WTC11 (cell line): ENCODE measurements at regions not wholly inside any gene's neighbourhood (a gene's known extent, or its start where the extent isn't known, plus 50 kb on each side); places are given as distances from the start of the nearest gene placed in this dataset.

Source experiments
- ATF1 ChIP-seq: sonication (generic); formaldehyde crosslinking; IDR thresholded peaks from 2 replicates; pipeline ENCODE4 v1.8.1; 2023; ENCODE audit warnings: mild to moderate bottlenecking, moderate library complexity, missing genetic modification reagents
- ATF6 ChIP-seq: sonication (generic); formaldehyde crosslinking; IDR thresholded peaks from 2 replicates; pipeline ENCODE4 v1.8.1; 2023; ENCODE audit warnings: mild to moderate bottlenecking, missing genetic modification reagents
- CTCF ChIP-seq: fragments of 200-600 bp; IDR thresholded peaks from 2 replicates; pipeline ENCODE4 v1.8.0; 2022; ENCODE audit warnings: antibody characterized with exemption
- E2F1 ChIP-seq: sonication (generic); formaldehyde crosslinking; IDR thresholded peaks from 2 replicates; pipeline ENCODE4 v1.8.0; 2022; ENCODE audit warnings: mild to moderate bottlenecking, missing genetic modification reagents
- GABPB1 ChIP-seq: sonication (generic); formaldehyde crosslinking; IDR thresholded peaks from 2 replicates; pipeline ENCODE4 v1.8.1; 2023; ENCODE audit warnings: mild to moderate bottlenecking, missing genetic modification reagents
- NR1H2 ChIP-seq: sonication (generic); formaldehyde crosslinking; IDR thresholded peaks from 2 replicates; pipeline ENCODE4 v1.9.0; 2021; ENCODE audit warnings: mild to moderate bottlenecking, moderate library complexity, missing genetic modification reagents
- NR2C2 ChIP-seq: sonication (generic); formaldehyde crosslinking; IDR thresholded peaks from 2 replicates; pipeline ENCODE4 v1.8.0; 2022; ENCODE audit warnings: mild to moderate bottlenecking, missing genetic modification reagents
- PRDM15 ChIP-seq: sonication (generic); formaldehyde crosslinking; IDR thresholded peaks from 2 replicates; pipeline ENCODE4 v1.8.0; 2022; ENCODE audit warnings: missing genetic modification reagents
- USF1 ChIP-seq: sonication (generic); formaldehyde crosslinking; IDR thresholded peaks from 2 replicates; pipeline ENCODE4 v1.8.0; 2022; ENCODE audit warnings: mild to moderate bottlenecking, missing genetic modification reagents
- ZBTB21 ChIP-seq: sonication (generic); formaldehyde crosslinking; IDR thresholded peaks from 2 replicates; pipeline ENCODE4 v1.8.1; 2023; ENCODE audit warnings: mild to moderate bottlenecking, missing genetic modification reagents, borderline replicate concordance
- ZNF281 ChIP-seq: sonication (generic); formaldehyde crosslinking; IDR thresholded peaks from 2 replicates; pipeline ENCODE4 v1.8.0; 2023; ENCODE audit warnings: mild to moderate bottlenecking, missing genetic modification reagents
- ZNF512 ChIP-seq: sonication (generic); formaldehyde crosslinking; IDR thresholded peaks from 2 replicates; pipeline ENCODE4 v1.8.1; 2022; ENCODE audit warnings: missing genetic modification reagents, borderline replicate concordance

- TF ChIP-seq ZNF281 (CRISPR knock-in tag): no peak
- no peak for TF ChIP-seq CTCF
- TF ChIP-seq NR2C2: no peak
- TF ChIP-seq USF1 (CRISPR knock-in tag): no peak
- no peak for TF ChIP-seq GABPB1 (CRISPR knock-in tag)
- TF ChIP-seq NR1H2: no peak
- TF ChIP-seq ATF1 (CRISPR knock-in tag): no peak
- TF ChIP-seq ZBTB21: no peak
- TF ChIP-seq ATF6 (CRISPR knock-in tag): no peak
- TF ChIP-seq PRDM15 (CRISPR knock-in tag): no peak
- no peak for TF ChIP-seq E2F1 (CRISPR knock-in tag)
- no peak for TF ChIP-seq ZNF512 (CRISPR knock-in tag)
Measured at GRCh38 chr11:115598257-115598901, 94.2 kb upstream of the CADM1 start.
